Thyroid gland (tissue), 4 donors: ENCODE measurements at regions not wholly inside any gene's neighbourhood (a gene's known extent, or its start where the extent isn't known, plus 50 kb on each side); places are given as distances from the start of the nearest gene placed in this dataset.

Experiments used
- DNase-seq, 2 donors: peaks; one replicate each; pipeline ENCODE4 v3.0.0-alpha.2; 2019
- H3K27ac ChIP-seq, 3 donors: fragments of 200-600 bp; sonication (generic); 1 replicate in 2 of 3; 2 replicates in 1 of 3; pipeline ENCODE4 v1.5.1; 2016 to 2019; ENCODE audit warnings: mild to moderate bottlenecking in 1 of 3, moderate library complexity in 1 of 3
- H3K27me3 ChIP-seq: fragments of 200-600 bp; sonication (generic); one replicate; pipeline ENCODE4 v1.5.1; 2019
- H3K36me3 ChIP-seq, 2 donors: fragments of 200-600 bp; sonication (generic); one replicate each; pipeline ENCODE4 v1.5.1; 2016 to 2019
- H3K4me1 ChIP-seq, 2 donors: fragments of 200-600 bp; sonication (generic); one replicate each; pipeline ENCODE4 v1.5.1; 2017 to 2019
- H3K4me3 ChIP-seq, 3 donors: fragments of 200-600 bp; sonication (generic); replicated peaks in 1 of 3; 1 replicate in 2 of 3; 2 replicates in 1 of 3; pipeline ENCODE4 v1.5.1; 2016; ENCODE audit warnings: mild to moderate bottlenecking in 1 of 3
- H3K9me3 ChIP-seq: fragments of 200-600 bp; sonication (generic); one replicate; pipeline ENCODE4 v1.5.1; 2017
- CTCF ChIP-seq, 6 experiments: fragments of 200-600 bp in 3 of 6; fragments of 450-650 bp in 3 of 6; sonication (generic) in 3 of 6; IDR thresholded peaks; one replicate each; pipeline ENCODE4 v1.5.1; 2016 to 2019; ENCODE audit warnings: antibody characterized with exemption in 6 of 6, mild to moderate bottlenecking in 2 of 6, inconsistent platforms in 1 of 6, moderate library complexity in 1 of 6
- POLR2A ChIP-seq, 2 donors: fragments of 450-650 bp; IDR thresholded peaks; one replicate each; pipeline ENCODE4 v1.6.1; 2017; ENCODE audit warnings: antibody characterized with exemption in 2 of 2, mild to moderate bottlenecking in 2 of 2, moderate library complexity in 1 of 2
- WGBS, 2 donors: methylation state at CpG; one replicate each; pipeline ENCODE4 v1.1.5; 2017; 5-methylcytosine and 5-hydroxymethylcytosine counted together
- intact Hi-C: fragments of 100-400 bp; cut with DNase I; formaldehyde crosslinking; loops from one replicate; pipeline ENCODE4 v1.15.1; 2023

- 69 to 72% methylated on average over 5 of the region's 5 CpGs for WGBS, 2 donors
- no peak overlapping the region for H3K4me3 ChIP-seq
- H3K9me3 ChIP-seq: no peaks in the 10 kb centered on the region
- intact Hi-C loops: no loop called here
- TF ChIP-seq CTCF (IDR thresholded peaks at IDR 0.05): no peak
- no peak for TF ChIP-seq POLR2A (IDR thresholded peaks at IDR 0.05)
- DNase-seq: no peak
- H3K27ac ChIP-seq: no peak overlapping the region
- H3K36me3 ChIP-seq: no peaks in the 10 kb centered on the region
- H3K27me3 ChIP-seq: no peaks in the 10 kb centered on the region
- no peaks in the 10 kb centered on the region for H3K4me1 ChIP-seq
These were observed 84.4 kb upstream of the CISTR start for GRCh38 chr12:53836119-53836655.

GRCh38 chr12:53838978-53839377 is 87.2 kb upstream of the CISTR start:
- no peaks in the 10 kb centered on the region for H3K4me1 ChIP-seq
- intact Hi-C loops: no loop called here
- H3K27ac ChIP-seq: no peak overlapping the region
- DNase-seq: no peak
- 69 to 90% methylated on average over 1 to 2 of the region's 2 CpGs for WGBS, 2 donors
- no peaks in the 10 kb centered on the region for H3K9me3 ChIP-seq
- H3K27me3 ChIP-seq: no peaks in the 10 kb centered on the region
- TF ChIP-seq CTCF (IDR thresholded peaks at IDR 0.05): no peak
- no peak for TF ChIP-seq POLR2A (IDR thresholded peaks at IDR 0.05)
- H3K4me3 ChIP-seq: no peak overlapping the region
- H3K36me3 ChIP-seq: no peaks in the 10 kb centered on the region

- H3K27ac ChIP-seq: no peak overlapping the region
- no peaks in the 10 kb centered on the region for H3K4me1 ChIP-seq
- intact Hi-C loops: no loop called here
- no peaks in the 10 kb centered on the region for H3K27me3 ChIP-seq
- TF ChIP-seq CTCF (IDR thresholded peaks at IDR 0.05): no peak
- no peak for TF ChIP-seq POLR2A (IDR thresholded peaks at IDR 0.05)
- H3K36me3 ChIP-seq: no peaks in the 10 kb centered on the region
- no peak for DNase-seq
- 89 to 93% methylated on average over 4 of the region's 4 CpGs for WGBS, 2 donors
- H3K9me3 ChIP-seq: no peaks in the 10 kb centered on the region
- H3K4me3 ChIP-seq: no peak overlapping the region
These were observed 88.5 kb upstream of the CISTR start for GRCh38 chr12:53840316-53840715.

- Histone ChIP-seq H3K36me3 (no peaks in the 10 kb centered on the region), H3K4me1 (no peaks in the 10 kb centered on the region), H3K9me3 (no peaks in the 10 kb centered on the region), H3K27ac (no peak overlapping the region), H3K4me3 (no peak overlapping the region), H3K27me3 (no peaks in the 10 kb centered on the region)
- 55 to 75% methylated on average over 3 to 6 of the region's 6 CpGs for WGBS, 2 donors
- intact Hi-C loops: no loop called here
- TF ChIP-seq CTCF (IDR thresholded peaks at IDR 0.05) (no peak), POLR2A (IDR thresholded peaks at IDR 0.05) (no peak)
- no peak for DNase-seq
These were observed 90.9 kb upstream of the CISTR start for GRCh38 chr12:53842686-53843085.

GRCh38 chr12:53843545-53843944 is 91.8 kb upstream of the CISTR start:
- WGBS, 2 donors: 85 to 87% methylated on average over 1 of the region's 1 CpG

More at GRCh38 chr12:53843545-53843944, 91.8 kb upstream of the CISTR start:
- Histone ChIP-seq H3K4me3 (no peak overlapping the region), H3K4me1 (no peaks in the 10 kb centered on the region), H3K27me3 (no peaks in the 10 kb centered on the region), H3K36me3 (no peaks in the 10 kb centered on the region), H3K9me3 (no peaks in the 10 kb centered on the region), H3K27ac (no peak overlapping the region)
- intact Hi-C loops: no loop called here
- TF ChIP-seq POLR2A (IDR thresholded peaks at IDR 0.05) (no peak), CTCF (IDR thresholded peaks at IDR 0.05) (no peak)
- no peak for DNase-seq
